ENCODE measurements at regions not wholly inside any gene's neighbourhood (a gene's known extent, or its start where the extent isn't known, plus 50 kb on each side); places are given as distances from the start of the nearest gene placed in this dataset.
"Not testable (repeated sequence)": the region's sequence is repeated elsewhere in the genome, so short reads cannot be mapped to it uniquely, and the experiment has no call there.

DNA sequence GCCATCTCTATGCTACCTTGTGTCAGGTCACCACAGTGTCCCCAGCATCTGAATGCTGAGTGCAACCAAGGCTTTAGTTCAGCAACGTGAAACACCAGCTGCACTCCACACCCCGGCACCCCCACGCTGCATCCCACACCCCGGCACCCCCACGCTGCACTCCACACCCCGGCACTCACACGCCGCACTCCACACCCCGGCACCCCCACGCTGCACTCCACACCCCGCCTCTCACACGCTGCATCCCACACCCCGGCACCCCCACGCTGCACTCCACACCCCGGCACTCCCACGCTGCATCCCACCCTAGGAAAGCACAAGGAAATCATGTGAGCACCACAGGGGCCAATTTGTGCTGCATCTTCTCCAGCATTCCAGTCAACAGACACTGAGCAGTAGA is 199.8 kb upstream of the FRG1 start:
- no peak for DNase-seq
- no peak overlapping the region for H3K27ac Mint-ChIP-seq (ENCODE audit: unreplicated experiment)
- no peaks in the 10 kb centered on the region for H3K36me3 Mint-ChIP-seq (ENCODE audit: unreplicated experiment)
- peaks cover 5% of the 10 kb centered on the region for H3K27me3 Mint-ChIP-seq (ENCODE audit: unreplicated experiment)
- H3K4me1 Mint-ChIP-seq (ENCODE audit: low read depth, unreplicated experiment): no peaks in the 10 kb centered on the region
- H3K9me3 Mint-ChIP-seq (ENCODE audit: unreplicated experiment): peaks cover 4% of the 10 kb centered on the region
- H3K4me3 Mint-ChIP-seq (ENCODE audit: unreplicated experiment): no peak overlapping the region
- TF ChIP-seq, protein P1, sequence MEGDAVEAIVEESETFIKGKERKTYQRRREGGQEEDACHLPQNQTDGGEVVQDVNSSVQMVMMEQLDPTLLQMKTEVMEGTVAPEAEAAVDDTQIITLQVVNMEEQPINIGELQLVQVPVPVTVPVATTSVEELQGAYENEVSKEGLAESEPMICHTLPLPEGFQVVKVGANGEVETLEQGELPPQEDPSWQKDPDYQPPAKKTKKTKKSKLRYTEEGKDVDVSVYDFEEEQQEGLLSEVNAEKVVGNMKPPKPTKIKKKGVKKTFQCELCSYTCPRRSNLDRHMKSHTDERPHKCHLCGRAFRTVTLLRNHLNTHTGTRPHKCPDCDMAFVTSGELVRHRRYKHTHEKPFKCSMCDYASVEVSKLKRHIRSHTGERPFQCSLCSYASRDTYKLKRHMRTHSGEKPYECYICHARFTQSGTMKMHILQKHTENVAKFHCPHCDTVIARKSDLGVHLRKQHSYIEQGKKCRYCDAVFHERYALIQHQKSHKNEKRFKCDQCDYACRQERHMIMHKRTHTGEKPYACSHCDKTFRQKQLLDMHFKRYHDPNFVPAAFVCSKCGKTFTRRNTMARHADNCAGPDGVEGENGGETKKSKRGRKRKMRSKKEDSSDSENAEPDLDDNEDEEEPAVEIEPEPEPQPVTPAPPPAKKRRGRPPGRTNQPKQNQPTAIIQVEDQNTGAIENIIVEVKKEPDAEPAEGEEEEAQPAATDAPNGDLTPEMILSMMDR (IDR thresholded peaks at IDR 0.05; ENCODE audit: partially characterized antibody, unreplicated experiment): no peak

DNA sequence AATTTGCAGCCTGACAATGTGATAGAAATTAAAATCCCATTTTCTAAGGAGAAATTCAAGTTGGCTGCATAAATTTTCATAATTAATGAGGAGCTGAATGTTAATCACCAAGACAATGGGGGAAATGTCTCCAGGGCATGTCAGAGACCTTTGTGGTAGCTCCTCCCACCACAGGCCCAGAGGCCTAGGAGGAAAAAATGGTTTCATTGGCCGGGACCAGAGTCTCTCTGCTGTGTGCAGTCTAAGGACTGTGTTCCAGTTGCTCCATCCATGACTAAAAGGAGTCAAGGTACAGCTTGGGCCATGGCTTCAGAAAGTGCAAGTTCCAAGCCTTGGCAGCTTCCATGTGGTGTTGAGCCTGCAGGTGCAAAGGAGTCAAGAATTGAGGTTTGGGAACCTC is 187.6 kb upstream of the FRG1 start:
- H3K4me1 Mint-ChIP-seq (ENCODE audit: low read depth, unreplicated experiment); H3K27me3 Mint-ChIP-seq (ENCODE audit: unreplicated experiment); H3K27ac Mint-ChIP-seq (ENCODE audit: unreplicated experiment); H3K9me3 Mint-ChIP-seq (ENCODE audit: unreplicated experiment); DNase-seq; H3K4me3 Mint-ChIP-seq (ENCODE audit: unreplicated experiment); H3K36me3 Mint-ChIP-seq (ENCODE audit: unreplicated experiment): not testable (repeated sequence)

DNA sequence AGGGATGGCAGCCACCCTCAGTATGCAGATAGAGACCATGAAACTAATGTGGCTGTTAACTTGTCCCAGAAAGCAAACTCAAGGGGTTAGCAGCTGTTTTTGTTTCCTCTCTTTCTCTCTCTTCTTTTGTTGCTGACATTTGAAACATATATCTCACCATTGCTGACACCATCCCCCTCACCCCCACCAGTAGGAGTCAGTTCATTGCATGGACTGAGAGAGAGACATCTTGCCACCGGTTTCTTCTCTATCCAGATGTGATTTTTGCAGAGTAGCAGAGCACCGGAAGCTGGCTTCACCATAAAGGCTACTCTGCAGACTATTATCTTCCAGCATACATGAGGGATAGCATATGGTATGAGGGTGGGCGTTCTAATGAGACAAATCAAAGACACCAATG is 177.1 kb upstream of the FRG1 start:
- Mint-ChIP-seq H3K36me3 (ENCODE audit: unreplicated experiment) (peaks cover 5% of the 10 kb centered on the region), H3K4me3 (ENCODE audit: unreplicated experiment) (no peak overlapping the region), H3K9me3 (ENCODE audit: unreplicated experiment) (peaks cover 2% of the 10 kb centered on the region), H3K4me1 (ENCODE audit: low read depth, unreplicated experiment) (no peaks in the 10 kb centered on the region), H3K27ac (ENCODE audit: unreplicated experiment) (no peak overlapping the region), H3K27me3 (ENCODE audit: unreplicated experiment) (no peaks in the 10 kb centered on the region)
- TF ChIP-seq, protein P1 (IDR thresholded peaks at IDR 0.05; ENCODE audit: partially characterized antibody, unreplicated experiment): no peak
- DNase-seq: no peak

DNA sequence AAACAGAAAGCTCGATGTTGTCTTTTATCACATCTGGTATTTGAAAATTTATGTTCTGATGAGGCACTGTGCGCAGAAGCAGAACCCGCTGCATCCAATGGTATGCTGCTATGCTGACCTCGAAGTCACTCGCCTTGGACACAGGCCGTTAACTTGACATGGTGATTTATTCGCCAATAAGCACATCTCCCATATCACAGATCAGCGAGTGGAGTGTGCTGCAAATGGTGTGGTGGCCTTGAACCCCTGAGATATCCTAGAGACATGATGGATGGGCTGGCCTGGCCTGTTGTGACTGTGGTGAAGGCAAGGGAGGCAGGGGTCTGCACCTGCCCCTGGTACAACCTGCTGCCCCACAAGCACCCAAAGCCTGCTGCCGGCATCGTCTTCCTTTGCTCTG is 175.4 kb upstream of the FRG1 start:
- TF ChIP-seq, protein P1 (IDR thresholded peaks at IDR 0.05; ENCODE audit: partially characterized antibody, unreplicated experiment): no peak
- Mint-ChIP-seq H3K4me3 (ENCODE audit: unreplicated experiment) (no peak overlapping the region), H3K27me3 (ENCODE audit: unreplicated experiment) (no peaks in the 10 kb centered on the region), H3K36me3 (ENCODE audit: unreplicated experiment) (peaks cover 5% of the 10 kb centered on the region), H3K4me1 (ENCODE audit: low read depth, unreplicated experiment) (no peaks in the 10 kb centered on the region), H3K27ac (ENCODE audit: unreplicated experiment) (no peak overlapping the region), H3K9me3 (ENCODE audit: unreplicated experiment) (no peaks in the 10 kb centered on the region)
- DNase-seq: no peak

DNA sequence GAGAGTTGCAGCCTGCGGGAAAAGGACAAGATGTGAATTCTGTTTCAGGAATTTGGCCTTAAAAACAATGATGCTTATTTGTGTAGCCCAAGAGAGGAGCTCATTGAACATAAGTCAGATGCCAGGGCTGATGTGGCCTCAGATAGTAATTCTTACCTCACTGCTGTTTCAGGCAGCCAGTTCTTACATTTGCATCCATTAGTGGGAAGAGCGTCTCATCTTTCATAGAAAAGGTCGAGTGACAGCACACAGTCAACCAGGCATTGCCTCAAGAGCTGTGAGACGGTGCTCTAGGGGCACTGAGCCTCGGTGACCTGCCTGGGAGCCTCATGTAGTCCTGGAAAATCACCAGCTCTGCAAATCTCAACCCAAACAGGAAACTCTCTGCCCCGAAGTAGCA is 174.9 kb upstream of the FRG1 start:
- no peak overlapping the region for H3K4me3 Mint-ChIP-seq (ENCODE audit: unreplicated experiment)
- no peaks in the 10 kb centered on the region for H3K4me1 Mint-ChIP-seq (ENCODE audit: low read depth, unreplicated experiment)
- H3K9me3 Mint-ChIP-seq (ENCODE audit: unreplicated experiment): no peaks in the 10 kb centered on the region
- no peaks in the 10 kb centered on the region for H3K27me3 Mint-ChIP-seq (ENCODE audit: unreplicated experiment)
- no peak overlapping the region for H3K27ac Mint-ChIP-seq (ENCODE audit: unreplicated experiment)
- TF ChIP-seq, protein P1 (IDR thresholded peaks at IDR 0.05; ENCODE audit: partially characterized antibody, unreplicated experiment): no peak
- DNase-seq: no peak
- H3K36me3 Mint-ChIP-seq (ENCODE audit: unreplicated experiment): peaks cover 5% of the 10 kb centered on the region

DNA sequence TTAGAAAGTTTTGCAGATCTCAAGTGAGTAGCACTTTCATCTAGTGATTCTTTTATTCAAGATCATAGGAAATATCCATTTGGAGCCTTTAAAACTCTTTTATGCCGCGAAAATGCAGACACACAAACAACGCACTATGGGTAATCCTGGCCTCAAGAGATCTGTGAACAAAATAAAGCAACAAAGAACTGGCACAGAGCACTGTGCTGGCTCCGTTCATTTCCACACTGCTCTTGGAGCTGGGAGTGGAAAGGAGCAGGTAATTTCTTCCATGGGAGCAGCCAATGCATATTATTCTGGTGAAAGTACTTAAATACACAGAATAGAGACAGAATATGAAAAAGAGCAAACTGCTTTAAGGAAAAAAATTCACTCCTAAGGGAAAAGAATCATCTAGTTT is 172.7 kb upstream of the FRG1 start:
- no peaks in the 10 kb centered on the region for H3K4me1 Mint-ChIP-seq (ENCODE audit: low read depth, unreplicated experiment)

More for the DNA sequence above, 172.7 kb upstream of the FRG1 start:
- Mint-ChIP-seq H3K9me3 (ENCODE audit: unreplicated experiment) (no peaks in the 10 kb centered on the region), H3K36me3 (ENCODE audit: unreplicated experiment) (no peaks in the 10 kb centered on the region), H3K4me3 (ENCODE audit: unreplicated experiment) (no peak overlapping the region), H3K27me3 (ENCODE audit: unreplicated experiment) (no peaks in the 10 kb centered on the region), H3K27ac (ENCODE audit: unreplicated experiment) (no peak overlapping the region)
- TF ChIP-seq, protein P1 (IDR thresholded peaks at IDR 0.05; ENCODE audit: partially characterized antibody, unreplicated experiment): no peak
- DNase-seq: no peak

Data from glutamatergic neuron (in vitro differentiated cells).